ENCODE measurements at regions not wholly inside any gene's neighbourhood (a gene's known extent, or its start where the extent isn't known, plus 50 kb on each side); places are given as distances from the start of the nearest gene placed in this dataset.

DNA sequence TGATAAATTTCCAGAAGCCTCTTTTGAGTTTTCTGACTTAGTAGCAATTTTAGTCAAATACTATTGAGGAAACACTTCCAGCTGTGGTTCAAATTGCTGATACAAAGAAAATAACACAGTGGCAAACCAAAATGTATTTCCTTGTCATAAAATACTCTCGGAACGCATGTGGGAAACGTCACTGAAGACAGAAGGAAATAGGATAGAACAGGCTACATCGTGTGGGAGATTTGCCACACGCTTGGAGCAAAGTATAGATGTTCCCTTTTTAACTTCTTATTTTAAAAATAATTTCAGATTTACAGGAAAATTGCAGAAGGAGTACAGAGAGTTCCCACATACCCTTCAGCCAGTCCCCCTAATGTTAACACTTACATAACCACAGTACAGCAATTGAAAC lies 88.8 kb downstream of the ING1 start:
- no peaks in the 10 kb centered on the region for H3K9me3 ChIP-seq (ENCODE audit: low read depth)
- TF ChIP-seq, protein P1, sequence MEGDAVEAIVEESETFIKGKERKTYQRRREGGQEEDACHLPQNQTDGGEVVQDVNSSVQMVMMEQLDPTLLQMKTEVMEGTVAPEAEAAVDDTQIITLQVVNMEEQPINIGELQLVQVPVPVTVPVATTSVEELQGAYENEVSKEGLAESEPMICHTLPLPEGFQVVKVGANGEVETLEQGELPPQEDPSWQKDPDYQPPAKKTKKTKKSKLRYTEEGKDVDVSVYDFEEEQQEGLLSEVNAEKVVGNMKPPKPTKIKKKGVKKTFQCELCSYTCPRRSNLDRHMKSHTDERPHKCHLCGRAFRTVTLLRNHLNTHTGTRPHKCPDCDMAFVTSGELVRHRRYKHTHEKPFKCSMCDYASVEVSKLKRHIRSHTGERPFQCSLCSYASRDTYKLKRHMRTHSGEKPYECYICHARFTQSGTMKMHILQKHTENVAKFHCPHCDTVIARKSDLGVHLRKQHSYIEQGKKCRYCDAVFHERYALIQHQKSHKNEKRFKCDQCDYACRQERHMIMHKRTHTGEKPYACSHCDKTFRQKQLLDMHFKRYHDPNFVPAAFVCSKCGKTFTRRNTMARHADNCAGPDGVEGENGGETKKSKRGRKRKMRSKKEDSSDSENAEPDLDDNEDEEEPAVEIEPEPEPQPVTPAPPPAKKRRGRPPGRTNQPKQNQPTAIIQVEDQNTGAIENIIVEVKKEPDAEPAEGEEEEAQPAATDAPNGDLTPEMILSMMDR (IDR thresholded peaks at IDR 0.05; ENCODE audit: low read depth, low read length): no peak
- no peak overlapping the region for H3K4me3 ChIP-seq
- no peaks in the 10 kb centered on the region for H3K36me3 ChIP-seq
- H3K27ac ChIP-seq: no peak overlapping the region
- DNase-seq (ENCODE audit: low read depth in 1 of 2, low spot score in 1 of 2): no peak
- peaks cover 21% of the 10 kb centered on the region for H3K27me3 ChIP-seq
- H3K4me1 ChIP-seq (ENCODE audit: low read depth): no peaks in the 10 kb centered on the region

DNA sequence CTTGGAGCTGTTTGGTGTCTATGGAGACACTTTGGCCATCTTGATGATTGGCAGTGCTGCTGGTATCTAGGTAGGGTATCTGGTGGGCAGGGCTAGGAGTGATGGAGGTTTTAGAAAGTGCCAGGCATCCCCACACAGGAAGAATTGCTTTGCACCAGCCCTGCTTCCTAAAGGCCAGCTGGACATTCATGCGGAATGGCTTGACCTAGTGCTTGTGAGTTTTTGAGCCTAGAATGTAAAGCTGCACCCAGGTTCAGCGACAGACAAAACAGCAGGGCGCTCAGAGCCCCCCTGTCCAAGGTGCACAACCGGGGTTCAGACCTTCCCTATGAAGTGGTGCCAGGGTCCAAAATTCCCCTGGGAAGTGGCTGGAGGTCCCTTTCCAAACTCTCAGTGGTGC lies 93.1 kb downstream of the ING1 start:
- no peaks in the 10 kb centered on the region for H3K4me1 ChIP-seq (ENCODE audit: low read depth)
- H3K36me3 ChIP-seq: no peaks in the 10 kb centered on the region
- H3K27me3 ChIP-seq: peaks cover 15% of the 10 kb centered on the region
- TF ChIP-seq, protein P1 (IDR thresholded peaks at IDR 0.05; ENCODE audit: low read depth, low read length): no peak
- no peak overlapping the region for H3K27ac ChIP-seq
- H3K4me3 ChIP-seq: no peak overlapping the region
- DNase-seq (ENCODE audit: low read depth in 1 of 2, low spot score in 1 of 2): no peak
- no peaks in the 10 kb centered on the region for H3K9me3 ChIP-seq (ENCODE audit: low read depth)

DNA sequence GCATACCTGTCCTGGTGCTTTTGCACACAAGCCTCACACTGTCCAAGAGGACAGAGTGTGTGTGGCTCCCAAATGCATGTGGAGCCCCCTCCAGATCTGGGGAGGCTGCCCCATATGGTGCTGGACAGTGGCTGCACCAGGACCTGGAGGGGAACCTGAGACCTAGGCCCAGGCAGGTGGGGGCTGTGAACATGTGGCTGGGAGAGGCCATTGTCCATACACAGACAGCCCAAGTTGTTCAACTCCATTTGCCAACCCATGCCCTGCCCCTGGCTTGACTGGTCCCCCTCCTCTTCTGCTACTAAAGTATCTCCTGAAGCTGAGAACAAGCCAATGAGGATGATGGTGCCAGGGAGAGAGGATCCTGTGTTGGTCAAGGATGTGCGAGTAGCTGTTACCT lies 94.0 kb downstream of the ING1 start:
- Histone ChIP-seq H3K27ac (no peak overlapping the region), H3K4me3 (no peak overlapping the region), H3K36me3 (no peaks in the 10 kb centered on the region), H3K9me3 (ENCODE audit: low read depth) (no peaks in the 10 kb centered on the region), H3K4me1 (ENCODE audit: low read depth) (no peaks in the 10 kb centered on the region), H3K27me3 (peaks cover 22% of the 10 kb centered on the region)
- DNase-seq (ENCODE audit: low read depth in 1 of 2, low spot score in 1 of 2): no peak
- TF ChIP-seq, protein P1 (IDR thresholded peaks at IDR 0.05; ENCODE audit: low read depth, low read length): no peak

DNA sequence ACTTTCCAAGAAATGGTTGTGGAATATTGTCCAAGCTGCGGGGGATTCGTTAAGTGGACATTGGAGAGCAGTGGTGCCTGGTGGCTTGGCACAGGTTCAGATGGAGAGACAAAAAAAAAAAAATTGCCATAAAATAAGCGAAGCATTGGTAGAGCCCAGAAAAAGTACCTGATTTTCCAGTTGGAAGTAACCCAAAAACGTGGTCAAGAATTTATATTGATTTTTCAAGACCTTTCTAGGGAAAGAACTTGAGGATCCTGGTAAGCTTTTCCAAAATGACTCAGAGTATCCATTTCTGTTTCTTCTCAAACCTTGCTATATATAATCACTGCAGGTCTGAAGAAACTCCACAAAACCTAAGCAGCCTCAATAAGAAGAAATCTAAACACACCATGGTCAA lies 94.6 kb downstream of the ING1 start:
- Histone ChIP-seq H3K4me1 (ENCODE audit: low read depth) (no peaks in the 10 kb centered on the region), H3K27me3 (peaks cover 24% of the 10 kb centered on the region), H3K4me3 (no peak overlapping the region), H3K36me3 (no peaks in the 10 kb centered on the region), H3K9me3 (ENCODE audit: low read depth) (no peaks in the 10 kb centered on the region), H3K27ac (no peak overlapping the region)
- TF ChIP-seq, protein P1 (IDR thresholded peaks at IDR 0.05; ENCODE audit: low read depth, low read length): no peak
- DNase-seq (ENCODE audit: low read depth in 1 of 2, low spot score in 1 of 2): no peak

DNA sequence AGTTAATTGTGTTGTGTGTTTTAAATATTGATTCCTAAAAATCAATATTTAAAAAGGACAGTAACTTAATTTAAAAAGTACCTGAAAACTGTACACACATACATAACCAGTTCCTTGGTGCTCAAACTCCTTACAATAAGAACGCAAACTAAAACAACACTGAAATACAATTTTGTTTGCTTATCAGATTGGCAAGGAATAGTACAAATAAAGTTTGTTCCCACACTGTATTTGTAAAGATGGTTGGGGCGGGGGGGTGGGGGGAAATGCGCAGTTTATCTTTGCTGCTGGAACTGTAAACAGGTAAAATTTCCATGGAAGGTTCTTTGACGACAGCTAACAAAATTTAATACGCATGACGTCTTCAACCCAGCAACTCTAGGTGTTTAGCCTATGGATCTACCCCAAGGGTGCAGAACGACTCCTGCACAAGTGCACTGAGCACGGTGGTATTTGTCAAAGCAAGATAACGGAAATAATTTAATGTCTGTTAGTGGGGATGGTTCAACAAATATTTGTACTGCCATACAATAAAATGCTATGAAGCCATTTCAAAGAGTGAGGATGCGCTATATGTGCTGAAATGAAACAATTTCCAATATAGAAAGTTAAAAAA lies 96.5 kb downstream of the ING1 start:
- no peaks in the 10 kb centered on the region for H3K9me3 ChIP-seq (ENCODE audit: low read depth)
- H3K36me3 ChIP-seq: no peaks in the 10 kb centered on the region
- no peaks in the 10 kb centered on the region for H3K4me1 ChIP-seq (ENCODE audit: low read depth)
- no peak for DNase-seq (ENCODE audit: low read depth in 1 of 2, low spot score in 1 of 2)
- H3K4me3 ChIP-seq: no peak overlapping the region
- TF ChIP-seq, protein P1 (IDR thresholded peaks at IDR 0.05; ENCODE audit: low read depth, low read length): no peak
- H3K27me3 ChIP-seq: peaks cover 24% of the 10 kb centered on the region
- H3K27ac ChIP-seq: no peak overlapping the region

Data from cardiac muscle cell (in vitro differentiated cells and primary cell).